HG03196 (cell line): ENCODE measurements at regions not wholly inside any gene's neighbourhood (a gene's known extent, or its start where the extent isn't known, plus 50 kb on each side); places are given as distances from the start of the nearest gene placed in this dataset.
A peak's percentile ranks its signal among the peaks of the same experiment; 100 is the strongest.
"Not testable (repeated sequence)": the region's sequence is repeated elsewhere in the genome, so short reads cannot be mapped to it uniquely, and the experiment has no call there.

ENCODE experiments used
- ATAC-seq: cut with Tn5 transposase; IDR thresholded peaks from one replicate; pipeline ENCODE4 v1.9.1; 2021; ENCODE audit not compliant: unreplicated experiment

DNA sequence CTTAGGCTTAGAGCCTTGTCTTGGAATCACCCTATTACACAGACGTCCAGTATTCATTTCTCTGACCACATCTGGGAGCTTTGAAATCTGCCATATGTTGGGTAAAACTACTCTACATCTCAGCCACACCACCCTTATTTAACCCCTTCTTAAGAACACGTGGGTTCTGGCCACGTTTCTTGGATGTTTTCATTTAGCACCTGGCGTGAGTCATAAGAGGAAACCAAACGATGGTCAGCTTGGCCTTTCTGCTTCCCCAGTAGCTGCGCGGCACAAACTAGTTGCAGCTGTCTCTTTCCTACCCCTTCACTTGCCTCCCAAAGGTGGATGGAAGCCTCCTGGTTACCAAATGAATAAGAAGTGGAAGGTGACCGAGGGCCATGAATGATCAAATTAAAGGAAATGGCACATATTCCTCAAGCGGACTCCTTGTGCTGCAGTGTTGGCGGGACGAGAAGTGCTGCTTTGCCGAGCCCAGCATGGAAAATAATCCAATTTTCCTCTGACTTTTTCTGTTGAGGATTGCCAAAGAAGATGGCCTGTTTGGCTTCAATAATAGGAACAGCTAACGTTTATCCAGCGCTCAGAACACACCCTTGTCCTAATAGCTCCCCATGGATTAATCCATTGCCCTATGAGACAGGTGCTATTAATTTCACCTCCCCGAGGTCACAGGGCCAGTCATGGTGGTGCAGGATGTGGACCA, 154.1 kb downstream of the ZNF664 start:
- ATAC-seq, result no peak

GRCh38 chr12:124129132-124129531, 156.1 kb downstream of the ZNF664 start:
- ATAC-seq, result no peak

- ATAC-seq, result no peak
These were observed 157.9 kb downstream of the ZNF664 start for GRCh38 chr12:124130691-124131591.

- no peak for ATAC-seq
These were observed 158.6 kb downstream of the ZNF664 start for GRCh38 chr12:124131659-124132058.

GRCh38 chr12:124132530-124132929, 159.5 kb downstream of the ZNF664 start:
- no peak for ATAC-seq

GRCh38 chr12:124136796-124137195, 158.1 kb upstream of the RFLNA start:
- ATAC-seq, result no peak

DNA sequence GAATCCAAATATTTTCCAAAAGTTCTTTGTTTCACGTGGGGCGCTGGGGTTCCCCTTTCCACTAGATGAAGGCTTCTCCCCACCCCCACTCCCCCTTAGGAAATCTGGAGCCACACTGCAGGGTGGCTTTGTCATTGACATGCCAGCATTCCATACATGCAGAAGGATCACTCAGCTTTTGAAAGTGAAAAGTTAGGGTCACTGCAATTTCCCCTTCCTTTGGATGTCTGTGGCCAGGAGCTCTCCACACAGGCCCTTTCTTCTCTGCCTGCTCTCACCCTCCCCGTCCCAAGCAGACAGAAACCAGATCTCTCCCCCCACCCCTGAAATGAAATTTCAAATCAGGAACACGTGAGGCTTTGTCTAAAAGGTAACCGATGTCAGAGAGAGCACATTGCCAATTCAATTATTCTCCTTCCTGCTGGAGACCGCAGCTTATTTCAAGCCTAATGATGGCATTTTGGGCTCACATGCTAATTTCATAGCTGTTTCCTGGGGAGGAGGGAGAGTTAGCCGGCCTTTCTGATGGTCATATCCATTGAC, 153.9 kb upstream of the RFLNA start:
- ATAC-seq, result no peak

GRCh38 chr12:124141611-124142010, 153.3 kb upstream of the RFLNA start:
- not testable (repeated sequence) for ATAC-seq

DNA sequence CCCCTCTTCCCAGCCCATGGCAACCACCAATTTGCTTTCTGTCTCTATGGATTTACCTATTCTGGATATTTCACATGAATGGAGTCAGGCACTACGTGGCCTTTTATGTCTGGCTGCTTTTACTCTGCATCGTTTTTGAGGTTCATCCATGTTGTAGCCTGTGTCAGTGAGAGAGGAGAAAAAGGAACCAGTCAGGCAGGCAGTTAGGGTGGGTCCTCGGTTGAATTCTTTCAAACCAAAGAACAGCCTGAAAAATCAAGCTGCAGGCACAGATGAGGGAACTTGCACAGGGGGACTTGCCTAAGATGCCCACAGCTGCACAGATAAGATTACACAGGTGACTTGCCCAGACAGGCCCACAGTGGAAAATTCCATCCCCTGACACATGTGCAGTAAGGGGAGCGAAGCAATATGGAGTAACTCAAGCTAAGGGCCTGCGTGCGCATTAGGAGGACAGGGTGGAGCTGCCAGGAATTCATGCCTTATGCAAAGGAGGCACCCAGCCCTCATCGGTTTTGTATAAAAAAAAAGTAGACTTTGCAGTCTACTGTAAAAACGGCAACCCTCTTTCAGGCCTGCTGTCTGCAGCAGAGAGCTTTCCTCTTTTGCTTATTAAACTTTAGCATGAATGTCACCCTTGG, 152.4 kb upstream of the RFLNA start:
- ATAC-seq, result no peak

- ATAC-seq, result no peak
These were observed 151.2 kb upstream of the RFLNA start for GRCh38 chr12:124143726-124144125.

DNA sequence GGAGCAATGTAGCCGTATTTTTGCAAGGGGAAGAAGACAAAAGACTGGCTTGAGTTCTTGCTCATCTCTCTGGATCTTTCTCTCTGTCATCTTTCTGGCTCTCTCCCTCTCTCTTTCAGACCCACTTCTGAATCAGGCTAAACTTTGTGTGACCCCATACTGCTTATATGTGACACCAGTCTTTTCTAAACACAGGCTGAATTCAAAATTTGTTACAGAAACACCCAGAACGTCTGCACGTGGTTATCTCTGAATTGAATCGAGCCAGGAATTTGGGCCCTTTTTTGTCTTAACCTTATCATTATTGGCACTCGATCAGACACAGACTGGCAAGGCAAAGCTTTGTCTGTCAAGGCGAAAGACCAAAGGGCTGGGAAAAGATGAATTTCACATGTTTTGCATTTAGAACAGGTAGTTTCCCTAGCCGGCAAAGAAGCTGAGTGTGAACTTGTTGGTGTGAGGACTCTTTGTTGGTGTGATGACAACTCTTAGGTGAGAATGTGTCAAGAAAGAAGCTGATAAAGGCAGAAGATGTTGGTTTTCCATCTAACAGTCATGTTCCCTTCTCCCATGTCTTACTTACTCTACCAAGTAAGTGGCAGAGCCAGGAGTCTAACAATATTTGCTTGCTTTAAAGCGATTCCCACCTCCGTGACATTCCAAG, 150.2 kb upstream of the RFLNA start:
- ATAC-seq, result no peak

- ATAC-seq, result no peak
These were observed 147.9 kb upstream of the RFLNA start for GRCh38 chr12:124147027-124147426.

- ATAC-seq, result peak; percentile 86
These were observed 147.3 kb upstream of the RFLNA start for GRCh38 chr12:124147575-124147974.

DNA sequence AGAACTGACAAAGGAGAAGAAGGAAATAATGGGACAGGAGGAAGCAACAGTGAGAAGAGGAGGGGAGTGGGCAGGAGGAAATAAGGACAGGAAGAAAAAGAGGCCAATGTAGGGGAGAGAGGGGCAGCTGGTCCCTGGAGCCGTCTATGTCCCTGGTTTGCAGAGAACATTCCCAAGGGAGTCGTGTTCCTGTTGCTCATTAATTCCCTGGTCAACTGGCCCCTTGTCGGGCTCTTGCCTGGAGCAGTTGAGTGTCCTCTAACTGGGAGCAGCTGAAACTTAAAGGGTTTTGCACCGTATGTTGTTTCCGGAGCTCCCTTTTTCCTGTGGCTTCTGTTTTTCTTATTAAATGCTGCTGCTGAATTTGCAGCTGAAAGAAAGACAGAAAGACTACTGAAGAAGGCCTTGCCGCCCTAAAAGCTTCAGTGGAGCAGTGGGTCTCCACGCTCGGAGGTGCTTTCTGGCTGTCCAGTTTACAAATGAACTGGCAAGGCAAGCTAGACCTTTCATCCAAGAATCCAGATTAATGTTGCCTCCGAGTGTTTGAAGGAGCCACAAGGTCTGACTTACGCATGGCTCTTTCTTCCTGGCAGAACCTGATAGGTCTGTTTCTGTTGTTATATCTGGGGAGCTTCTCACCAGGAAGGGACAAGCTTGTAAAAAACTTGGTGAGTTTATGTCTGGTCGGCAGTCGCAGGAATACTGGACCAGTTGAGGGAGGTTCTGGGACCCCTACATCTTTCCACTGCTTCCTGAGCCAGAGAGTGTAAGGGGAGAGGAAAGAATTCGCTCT, 146.2 kb upstream of the RFLNA start:
- ATAC-seq, result no peak

DNA sequence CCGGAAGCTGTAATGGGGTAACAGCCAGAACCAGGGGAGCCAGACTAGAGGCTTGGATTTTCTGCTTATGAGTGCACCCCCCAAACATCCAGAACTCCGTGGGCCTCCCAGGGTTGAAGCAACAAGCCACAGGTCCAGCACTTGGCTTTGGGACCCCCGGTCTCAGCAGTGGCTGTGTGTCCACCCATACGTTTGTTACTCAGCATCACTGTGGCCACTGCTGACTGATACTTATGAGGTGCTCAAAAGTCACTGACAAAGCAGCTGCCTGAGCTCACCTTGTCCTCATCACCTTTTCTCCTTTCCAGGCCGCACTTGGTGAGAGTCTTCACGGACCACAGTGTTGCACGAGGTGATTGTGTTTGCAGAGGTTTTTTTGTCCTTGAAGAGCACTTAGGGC, 145.6 kb upstream of the RFLNA start:
- no peak for ATAC-seq

DNA sequence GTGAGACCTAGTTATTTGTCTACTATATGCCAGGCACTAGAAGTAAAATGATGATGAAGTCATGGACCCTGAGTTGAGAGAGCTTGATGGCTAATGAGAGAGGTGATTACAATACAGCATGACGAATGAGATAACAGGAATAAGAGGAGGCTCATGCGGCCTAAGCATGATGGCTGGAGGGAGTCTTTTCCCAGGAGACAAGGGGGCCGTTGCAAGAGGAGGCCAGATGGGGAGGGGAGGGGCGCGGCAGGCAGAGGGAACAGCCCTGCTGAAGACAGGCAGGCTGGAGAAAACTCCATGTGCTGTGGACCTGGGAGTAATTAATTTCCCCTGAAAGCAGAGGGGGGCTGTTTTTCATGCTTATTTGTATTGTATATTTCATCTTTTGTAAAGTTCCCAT, 144.7 kb upstream of the RFLNA start:
- no peak for ATAC-seq

GRCh38 chr12:124151583-124151982, 143.3 kb upstream of the RFLNA start:
- no peak for ATAC-seq

GRCh38 chr12:124152731-124153130, 142.2 kb upstream of the RFLNA start:
- ATAC-seq, result no peak

GRCh38 chr12:124153392-124153791, 141.5 kb upstream of the RFLNA start:
- ATAC-seq, result no peak

- no peak for ATAC-seq
These were observed 137.5 kb upstream of the RFLNA start for GRCh38 chr12:124157406-124157805.
